ENCODE measurements at regions not wholly inside any gene's neighbourhood (a gene's known extent, or its start where the extent isn't known, plus 50 kb on each side); places are given as distances from the start of the nearest gene placed in this dataset.

- TF ChIP-seq CTCF (IDR thresholded peaks at IDR 0.05) (no peak), POLR2A (IDR thresholded peaks at IDR 0.05) (no peak)
These were observed 68.0 kb upstream of the WDR26 start for GRCh38 chr1:224502459-224503160.
